Pancreas (tissue), 10 donors: ENCODE measurements at regions not wholly inside any gene's neighbourhood (a gene's known extent, or its start where the extent isn't known, plus 50 kb on each side); places are given as distances from the start of the nearest gene placed in this dataset.

Experiments used
- ATAC-seq, 4 donors: fragments of 200-7000 bp; cut with Tn5 transposase; one replicate each; pipeline versions ENCODE4 v1.8.0 to v1.9.1; 2020; ENCODE audit warnings: mild to moderate bottlenecking in 4 of 4, moderate library complexity in 4 of 4
- DNase-seq, 6 donors: peaks; one replicate each; pipeline ENCODE4 v3.0.0-alpha.2; 2020
- FAIRE-seq: peaks from 2 replicates; lab custom pipeline; 2012; peaks lifted over from hg19 to GRCh38; lab: Jason Lieb, UNC
- H3K27ac ChIP-seq, 4 donors: fragments of 200-600 bp; sonication (generic); 1 replicate in 3 of 4; 2 replicates in 1 of 4; pipeline versions ENCODE4 v1.5.0 to v1.8.0; 2020
- H3K27me3 ChIP-seq, 4 donors: fragments of 200-600 bp; one replicate each; pipeline ENCODE4 v1.8.0; 2021
- H3K36me3 ChIP-seq, 3 donors: fragments of 200-600 bp; sonication (generic) in 1 of 3; one replicate each; pipeline versions ENCODE4 v1.5.0 to v1.8.0; 2020 to 2021
- H3K4me1 ChIP-seq, 3 donors: fragments of 200-600 bp; one replicate each; pipeline ENCODE4 v1.8.0; 2021
- H3K4me3 ChIP-seq, 4 donors: fragments of 200-600 bp; sonication (generic) in 2 of 4; one replicate each; pipeline versions ENCODE4 v1.5.0 to v1.8.0; 2020 to 2021
- H3K9me3 ChIP-seq, 4 donors: fragments of 200-600 bp; one replicate each; pipeline ENCODE4 v1.8.0; 2021
- CTCF ChIP-seq, 4 donors: fragments of 200-600 bp; sonication (generic) in 3 of 4; IDR thresholded peaks; one replicate each; pipeline versions ENCODE4 v1.5.0 to v1.8.0; 2021; ENCODE audit warnings: antibody characterized with exemption in 4 of 4
- WGBS, 2 donors: extraction: QIAGEN DNeasy Blood & Tissue Kit; methylation state at CpG; one replicate each; pipeline ENCODE4 v1.1.7; 2013; 5-methylcytosine and 5-hydroxymethylcytosine counted together
- intact Hi-C, 3 donors: fragments of 100-400 bp; cut with DNase I; formaldehyde crosslinking; loops; one replicate each; pipeline versions ENCODE4 v1.11.1 to v1.14.2; 2022
- donor health status: healthy with polysubstance abuse.
- donor health status: DM: no; HTN: no; CAD: no; lungs with moderate emphysema.
- donor health status: DM: no; HTN: no; CAD: no.
- donor health status: control.
- donor health status: control.
- donor health status: Bipolar disorder and iron deficiency.
- donor health status: DM: yes; HTN: yes; CAD: no.
- donor health status: DM: no; HTN: no; CAD: no.
- donor health status: DM: no; HTN: no; CAD: no.
- donor health status: DM: yes; HTN: yes; CAD: no.

GRCh38 chr13:104071806-104072205 lies 1005.6 kb upstream of the SLC10A2 start:
- FAIRE-seq (no peak), ATAC-seq (no peak), DNase-seq (no peak)
- Histone ChIP-seq H3K4me3 (no peak overlapping the region), H3K27me3 (no peaks in the 10 kb centered on the region), H3K4me1 (no peaks in the 10 kb centered on the region), H3K27ac (no peak overlapping the region), H3K9me3 (no peaks in the 10 kb centered on the region), H3K36me3 (no peaks in the 10 kb centered on the region)
- WGBS, 2 donors = 88 to 94% methylated on average over 2 of the region's 2 CpGs
- TF ChIP-seq CTCF (IDR thresholded peaks at IDR 0.05) = no peak
- intact Hi-C loops = no loop called here

- no peaks in the 10 kb centered on the region for H3K27me3 ChIP-seq
- ATAC-seq = no peak
- H3K4me1 ChIP-seq = no peaks in the 10 kb centered on the region
- no peak overlapping the region for H3K27ac ChIP-seq
- intact Hi-C loops = no loop called here
- no peaks in the 10 kb centered on the region for H3K9me3 ChIP-seq
- no peak for TF ChIP-seq CTCF (IDR thresholded peaks at IDR 0.05)
- H3K4me3 ChIP-seq = no peak overlapping the region
- 79 to 93% methylated on average over 2 of the region's 2 CpGs for WGBS, 2 donors
- no peak for FAIRE-seq
- no peak for DNase-seq
- no peaks in the 10 kb centered on the region for H3K36me3 ChIP-seq
Observed at GRCh38 chr13:104065328-104065727, 999.1 kb upstream of the SLC10A2 start.

GRCh38 chr13:104057861-104058260 lies 991.6 kb upstream of the SLC10A2 start:
- intact Hi-C loops = no loop called here
- TF ChIP-seq CTCF (IDR thresholded peaks at IDR 0.05) = no peak
- no peaks in the 10 kb centered on the region for H3K4me1 ChIP-seq
- FAIRE-seq = no peak
- 77 to 87% methylated on average over 4 of the region's 4 CpGs for WGBS, 2 donors
- H3K36me3 ChIP-seq = no peaks in the 10 kb centered on the region
- ATAC-seq = no peak
- H3K27ac ChIP-seq = no peak overlapping the region
- H3K4me3 ChIP-seq = no peak overlapping the region
- no peaks in the 10 kb centered on the region for H3K9me3 ChIP-seq
- no peak for DNase-seq
- H3K27me3 ChIP-seq = no peaks in the 10 kb centered on the region

- 17 to 36% methylated on average over 1 of the region's 1 CpG for WGBS, 2 donors
- Histone ChIP-seq H3K27ac (no peak overlapping the region), H3K27me3 (no peaks in the 10 kb centered on the region), H3K9me3 (no peaks in the 10 kb centered on the region), H3K4me1 (no peaks in the 10 kb centered on the region), H3K36me3 (no peaks in the 10 kb centered on the region), H3K4me3 (no peak overlapping the region)
- intact Hi-C loops = no loop called here
- TF ChIP-seq CTCF (IDR thresholded peaks at IDR 0.05) = no peak
- FAIRE-seq = no peak
- DNase-seq = no peak
- ATAC-seq = no peak
Observed at GRCh38 chr13:104045907-104046306, 979.7 kb upstream of the SLC10A2 start.

- no peak for DNase-seq
- H3K9me3 ChIP-seq = no peaks in the 10 kb centered on the region
- WGBS, 2 donors = 75 to 79% methylated on average over 2 of the region's 2 CpGs
- no peaks in the 10 kb centered on the region for H3K27me3 ChIP-seq
- no peaks in the 10 kb centered on the region for H3K4me1 ChIP-seq
- ATAC-seq = no peak
- H3K27ac ChIP-seq = no peak overlapping the region
- no peaks in the 10 kb centered on the region for H3K36me3 ChIP-seq
- intact Hi-C loops = no loop called here
- no peak for FAIRE-seq
- no peak overlapping the region for H3K4me3 ChIP-seq
- TF ChIP-seq CTCF (IDR thresholded peaks at IDR 0.05) = no peak
Observed at GRCh38 chr13:104043184-104043583, 977.0 kb upstream of the SLC10A2 start.
